H1 (cell line): ENCODE measurements at regions not wholly inside any gene's neighbourhood (a gene's known extent, or its start where the extent isn't known, plus 50 kb on each side); places are given as distances from the start of the nearest gene placed in this dataset.

Experiments used
- CHD2 ChIP-seq: IDR thresholded peaks from 2 replicates; pipeline ENCODE4 v1.6.1; 2012; ENCODE audit warnings: low read length, improper control_type of control experiment
- CREB1 ChIP-seq: IDR thresholded peaks from 2 replicates; pipeline ENCODE4 v1.6.1; 2012; ENCODE audit warnings: inconsistent platforms
- EP300 ChIP-seq, 2 experiments: IDR thresholded peaks; 1 replicate in 1 of 2; 2 replicates in 1 of 2; pipeline ENCODE4 v1.6.1; 2011 to 2012; ENCODE audit warnings: low read depth in 2 of 2, low read length in 2 of 2, mild to moderate bottlenecking in 2 of 2, borderline replicate concordance in 1 of 2, inconsistent platforms in 1 of 2, moderate library complexity in 1 of 2
- EZH2 ChIP-seq: fragments of 200-600 bp; sonication (generic); IDR thresholded peaks from 2 replicates; pipeline ENCODE4 v1.7.1; 2012; ENCODE audit warnings: low read depth, mild to moderate bottlenecking, moderate library complexity, low read length, inconsistent platforms; ENCODE audit not compliant: severe bottlenecking
- PHF8 ChIP-seq: fragments of 200-600 bp; sonication (generic); conservative IDR thresholded peaks from 2 replicates; pipeline ENCODE4 v1.7.1; 2012; ENCODE audit warnings: low read depth, mild to moderate bottlenecking, inconsistent platforms, low read length, moderate library complexity
- POLR2A ChIP-seq, 2 experiments: IDR thresholded peaks; 1 replicate in 1 of 2; 2 replicates in 1 of 2; pipeline ENCODE4 v1.6.1; 2011; ENCODE audit warnings: low read depth in 2 of 2, low read length in 2 of 2, mild to moderate bottlenecking in 2 of 2; ENCODE audit errors: control extremely low read depth in 1 of 2
- RAD21 ChIP-seq, 2 experiments: IDR thresholded peaks in 1 of 2; conservative IDR thresholded peaks in 1 of 2; 2 replicates each; pipeline ENCODE4 v1.6.1; 2011; ENCODE audit warnings: low read depth in 2 of 2, low read length in 2 of 2, improper control_type of control experiment in 1 of 2, inconsistent platforms in 1 of 2, mild to moderate bottlenecking in 1 of 2, moderate library complexity in 1 of 2
- RFX5 ChIP-seq: IDR thresholded peaks from 2 replicates; pipeline ENCODE4 v1.6.1; 2011; ENCODE audit warnings: low read depth, low read length, improper control_type of control experiment, borderline replicate concordance
- SIN3A ChIP-seq, 2 experiments: IDR thresholded peaks in 1 of 2; conservative IDR thresholded peaks in 1 of 2; 2 replicates each; pipeline ENCODE4 v1.6.1; 2011 to 2012; ENCODE audit warnings: low read length in 2 of 2, improper control_type of control experiment in 1 of 2, low read depth in 1 of 2, mild to moderate bottlenecking in 1 of 2
- SIRT6 ChIP-seq: IDR thresholded peaks from one replicate; pipeline ENCODE4 v1.7.1; 2012; ENCODE audit warnings: low read length, inconsistent platforms
- TAF1 ChIP-seq: IDR thresholded peaks from 2 replicates; pipeline ENCODE4 v1.6.1; 2011; ENCODE audit warnings: mild to moderate bottlenecking, low read depth, low read length
- TBP ChIP-seq: IDR thresholded peaks from 2 replicates; pipeline ENCODE4 v1.6.1; 2011; ENCODE audit warnings: low read depth, low read length, improper control_type of control experiment
- TF ChIP-seq, protein P1 (sequence below): IDR thresholded peaks from 2 replicates; pipeline ENCODE4 v1.6.1; 2012; ENCODE audit warnings: inconsistent platforms
- TF ChIP-seq, protein P2 (sequence below), 3 experiments: IDR thresholded peaks; 1 replicate in 2 of 3; 2 replicates in 1 of 3; pipeline versions ENCODE4 v1.5.1 to v1.6.1; 2011; ENCODE audit warnings: low read length in 3 of 3, mild to moderate bottlenecking in 3 of 3, inconsistent platforms in 2 of 3, low read depth in 1 of 3, moderate library complexity in 1 of 3; ENCODE audit not compliant: insufficient read depth in 1 of 3; ENCODE audit errors: control extremely low read depth in 1 of 3

DNA sequence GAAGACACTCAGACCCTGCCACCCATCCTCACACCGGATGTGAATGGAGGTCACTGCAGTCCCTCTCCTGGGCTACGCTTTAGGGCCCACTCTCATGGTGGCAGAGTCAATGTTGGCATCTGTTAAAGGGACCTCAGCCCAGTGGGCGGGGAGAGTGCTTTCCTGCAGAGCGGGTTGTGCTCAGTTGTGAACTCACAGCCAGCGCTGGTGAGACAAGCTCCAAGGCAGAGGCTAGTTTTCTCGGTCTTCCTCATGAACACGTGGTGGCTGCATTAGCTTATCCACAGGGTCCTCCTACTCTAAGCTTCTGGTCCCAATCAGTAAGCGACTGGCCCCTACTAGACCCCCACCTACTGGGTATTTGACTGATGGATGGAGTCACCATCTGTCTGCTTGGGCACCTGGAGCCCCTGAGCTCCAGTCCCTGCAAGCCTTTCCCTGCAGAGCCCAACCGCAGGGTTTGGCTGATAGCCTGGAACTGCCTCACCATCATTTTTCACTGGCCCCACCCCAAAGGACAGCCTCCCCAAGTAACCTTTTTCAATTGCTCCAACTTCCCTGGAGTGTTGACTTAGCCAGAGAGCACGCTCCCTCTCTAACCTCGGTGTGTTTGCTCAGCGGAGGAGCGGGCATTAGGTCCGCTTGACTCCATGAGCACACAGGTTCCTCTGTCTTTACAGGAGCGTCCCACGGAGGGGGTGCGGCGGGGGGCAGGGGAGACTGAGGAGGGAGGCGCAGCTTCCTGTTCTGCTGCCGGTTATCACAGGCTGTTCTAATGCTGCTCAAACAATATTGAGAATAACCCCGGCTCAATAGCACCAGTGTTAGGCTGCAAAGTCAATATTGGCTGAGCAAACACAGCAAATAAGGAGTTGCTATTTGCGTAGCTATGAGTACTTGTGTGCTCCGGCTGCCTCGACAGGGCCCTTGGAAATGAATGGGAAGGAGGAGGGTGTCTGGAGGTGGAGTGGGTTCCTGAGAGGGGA is 141.7 kb downstream of the RPLP1 start:
- TF ChIP-seq, protein P1, sequence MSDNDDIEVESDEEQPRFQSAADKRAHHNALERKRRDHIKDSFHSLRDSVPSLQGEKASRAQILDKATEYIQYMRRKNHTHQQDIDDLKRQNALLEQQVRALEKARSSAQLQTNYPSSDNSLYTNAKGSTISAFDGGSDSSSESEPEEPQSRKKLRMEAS = no peak
- TF ChIP-seq, protein P2, sequence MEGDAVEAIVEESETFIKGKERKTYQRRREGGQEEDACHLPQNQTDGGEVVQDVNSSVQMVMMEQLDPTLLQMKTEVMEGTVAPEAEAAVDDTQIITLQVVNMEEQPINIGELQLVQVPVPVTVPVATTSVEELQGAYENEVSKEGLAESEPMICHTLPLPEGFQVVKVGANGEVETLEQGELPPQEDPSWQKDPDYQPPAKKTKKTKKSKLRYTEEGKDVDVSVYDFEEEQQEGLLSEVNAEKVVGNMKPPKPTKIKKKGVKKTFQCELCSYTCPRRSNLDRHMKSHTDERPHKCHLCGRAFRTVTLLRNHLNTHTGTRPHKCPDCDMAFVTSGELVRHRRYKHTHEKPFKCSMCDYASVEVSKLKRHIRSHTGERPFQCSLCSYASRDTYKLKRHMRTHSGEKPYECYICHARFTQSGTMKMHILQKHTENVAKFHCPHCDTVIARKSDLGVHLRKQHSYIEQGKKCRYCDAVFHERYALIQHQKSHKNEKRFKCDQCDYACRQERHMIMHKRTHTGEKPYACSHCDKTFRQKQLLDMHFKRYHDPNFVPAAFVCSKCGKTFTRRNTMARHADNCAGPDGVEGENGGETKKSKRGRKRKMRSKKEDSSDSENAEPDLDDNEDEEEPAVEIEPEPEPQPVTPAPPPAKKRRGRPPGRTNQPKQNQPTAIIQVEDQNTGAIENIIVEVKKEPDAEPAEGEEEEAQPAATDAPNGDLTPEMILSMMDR (IDR thresholded peaks at IDR 0.05; ENCODE audit: control extremely low read depth in 1 of 3, insufficient read depth in 1 of 3, low read depth in 1 of 3, low read length in 3 of 3) = no peak
- TF ChIP-seq EZH2 (no peak), SIN3A (conservative IDR thresholded peaks at IDR 0.05 in 1 of 2, IDR thresholded peaks at IDR 0.05 in 1 of 2; ENCODE audit: low read depth in 1 of 2, low read length in 2 of 2) (no peak), CREB1 (no peak), PHF8 (no peak), EP300 (IDR thresholded peaks at IDR 0.05; ENCODE audit: borderline replicate concordance in 1 of 2, low read depth in 2 of 2, low read length in 2 of 2) (no peak), TAF1 (no peak), SIRT6 (no peak), POLR2A (IDR thresholded peaks at IDR 0.05; ENCODE audit: control extremely low read depth in 1 of 2, low read depth in 2 of 2, low read length in 2 of 2) (no peak), RAD21 (IDR thresholded peaks at IDR 0.05 in 1 of 2, conservative IDR thresholded peaks at IDR 0.05 in 1 of 2; ENCODE audit: low read depth in 2 of 2, low read length in 2 of 2) (no peak), RFX5 (no peak), CHD2 (no peak), TBP (no peak)
